Motor neuron (in vitro differentiated cells): ENCODE measurements at regions not wholly inside any gene's neighbourhood (a gene's known extent, or its start where the extent isn't known, plus 50 kb on each side); places are given as distances from the start of the nearest gene placed in this dataset.
"Not testable (repeated sequence)": the region's sequence is repeated elsewhere in the genome, so short reads cannot be mapped to it uniquely, and the experiment has no call there.

Experiments used
- ATAC-seq, 8 experiments: fragments of 200-7000 bp; cut with Tn5 transposase; replicated peaks in 6 of 8; 2 replicates each; pipeline ENCODE4 v1.8.0; 2021; ENCODE audit warnings: mild to moderate bottlenecking in 8 of 8, moderate library complexity in 8 of 8
- H3K27ac ChIP-seq, 2 donors: fragments of 250-450 bp; sonication (Bioruptor Pico); 2 replicates each; pipeline ENCODE4 v1.9.0; 2021; ENCODE audit warnings: antibody characterized with exemption in 2 of 2, mild to moderate bottlenecking in 2 of 2, moderate library complexity in 1 of 2
- H3K4me1 ChIP-seq, 2 donors: fragments of 250-450 bp; sonication (Bioruptor Pico); replicated peaks in 1 of 2; 2 replicates each; pipeline ENCODE4 v1.6.1; 2021; ENCODE audit warnings: antibody characterized with exemption in 2 of 2, mild to moderate bottlenecking in 2 of 2, moderate library complexity in 1 of 2
- H3K4me3 ChIP-seq, 5 donors: fragments of 250-450 bp; sonication (Bioruptor Pico); 2 replicates each; pipeline ENCODE4 v1.9.0; 2021; ENCODE audit warnings: antibody characterized with exemption in 5 of 5, mild to moderate bottlenecking in 5 of 5, moderate library complexity in 4 of 5
- WGBS, 10 experiments: fragments of 450-650 bp; shearing (Covaris generic); methylation state at CpG; one replicate each; pipeline ENCODE4 v1.0.0; 2022; 5-methylcytosine and 5-hydroxymethylcytosine counted together
- in situ Hi-C, 9 experiments: fragments of 400-800 bp; cut with MboI; loops; one replicate each; pipeline ENCODE4 v1.15.0; 2021; ENCODE audit warnings: low sequenced_read_pairs in 9 of 9, low pct_unique_long_range_greater_than_20kb in 2 of 9; ENCODE audit not compliant: unreplicated experiment in 9 of 9

DNA sequence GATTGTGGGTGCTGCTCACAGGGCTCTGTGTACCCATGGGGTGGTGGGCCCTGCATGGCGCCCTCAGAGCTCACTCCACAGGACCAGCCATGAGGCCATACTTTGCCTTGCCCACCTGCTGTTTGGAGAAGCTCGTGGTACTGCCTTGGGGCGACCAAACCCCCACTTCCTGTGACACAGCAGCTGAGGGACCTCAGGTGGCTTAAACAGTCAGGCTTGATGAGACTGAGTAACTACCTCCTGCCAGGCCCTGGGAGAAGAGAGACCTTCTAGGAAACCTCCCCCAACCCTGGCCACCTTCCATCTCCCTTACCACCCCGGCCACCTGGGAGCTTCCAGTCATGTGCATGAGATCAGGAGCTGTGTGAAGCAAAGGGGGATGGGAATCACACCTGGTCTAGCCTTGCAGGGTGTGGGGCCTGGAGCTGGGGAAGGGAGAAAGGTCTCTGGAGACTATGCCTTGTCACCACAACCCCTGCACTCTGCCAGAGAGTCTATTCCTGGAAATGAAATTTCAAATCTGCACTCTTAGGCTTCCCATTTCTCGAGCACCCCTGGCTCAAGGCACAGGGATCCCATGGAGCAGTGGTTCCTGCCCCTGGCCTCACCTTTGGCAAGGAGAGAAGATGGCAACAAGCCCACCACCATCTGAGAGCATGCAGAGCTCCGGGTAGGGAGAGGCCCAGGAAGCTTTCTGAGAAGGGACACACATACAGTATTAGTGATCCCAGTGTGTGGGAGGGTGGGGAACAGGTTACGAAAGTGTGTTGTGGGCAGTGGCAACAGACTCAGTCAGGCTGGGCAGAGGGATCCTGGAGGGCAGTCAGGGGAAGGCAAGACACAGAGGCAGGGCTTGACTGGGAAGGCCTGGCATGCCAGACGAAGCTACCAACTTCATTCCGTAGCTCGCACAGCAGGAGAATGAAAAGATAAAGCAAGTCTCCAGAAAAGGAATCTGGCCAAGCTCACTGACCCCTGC lies 125.0 kb downstream of the URI1 start:
- H3K27ac ChIP-seq, result no peak overlapping the region
- WGBS, 10 experiments, result 50 to 100% (median 88%) methylated on average over 1 to 6 of the region's 10 CpGs; no CpG with 5 or more reads in 5 of the 10 experiments
- H3K4me1 ChIP-seq, result peaks cover 2 to 9% of the 10 kb centered on the region in 2 donors
- no peak for ATAC-seq
- no peak overlapping the region for H3K4me3 ChIP-seq
- in situ Hi-C loops, result loop anchor here in 1 of 9 experiments (25.0 kb wide), 1 partner anchor 345 kb away; no protein-coding TSS in a partner anchor

- WGBS, 10 experiments, result 20 to 100% (median 94%) methylated on average over 1 to 2 of the region's 2 CpGs; no CpG with 5 or more reads in 3 of the 10 experiments
- not testable (repeated sequence) for H3K4me1 ChIP-seq, ATAC-seq, H3K4me3 ChIP-seq, H3K27ac ChIP-seq
- in situ Hi-C loops, result loop anchor here in 1 of 9 experiments (25.0 kb wide), 1 partner anchor 344 kb away; no protein-coding TSS in a partner anchor
These were observed 126.0 kb downstream of the URI1 start for GRCh38 chr19:30067956-30068506.

DNA sequence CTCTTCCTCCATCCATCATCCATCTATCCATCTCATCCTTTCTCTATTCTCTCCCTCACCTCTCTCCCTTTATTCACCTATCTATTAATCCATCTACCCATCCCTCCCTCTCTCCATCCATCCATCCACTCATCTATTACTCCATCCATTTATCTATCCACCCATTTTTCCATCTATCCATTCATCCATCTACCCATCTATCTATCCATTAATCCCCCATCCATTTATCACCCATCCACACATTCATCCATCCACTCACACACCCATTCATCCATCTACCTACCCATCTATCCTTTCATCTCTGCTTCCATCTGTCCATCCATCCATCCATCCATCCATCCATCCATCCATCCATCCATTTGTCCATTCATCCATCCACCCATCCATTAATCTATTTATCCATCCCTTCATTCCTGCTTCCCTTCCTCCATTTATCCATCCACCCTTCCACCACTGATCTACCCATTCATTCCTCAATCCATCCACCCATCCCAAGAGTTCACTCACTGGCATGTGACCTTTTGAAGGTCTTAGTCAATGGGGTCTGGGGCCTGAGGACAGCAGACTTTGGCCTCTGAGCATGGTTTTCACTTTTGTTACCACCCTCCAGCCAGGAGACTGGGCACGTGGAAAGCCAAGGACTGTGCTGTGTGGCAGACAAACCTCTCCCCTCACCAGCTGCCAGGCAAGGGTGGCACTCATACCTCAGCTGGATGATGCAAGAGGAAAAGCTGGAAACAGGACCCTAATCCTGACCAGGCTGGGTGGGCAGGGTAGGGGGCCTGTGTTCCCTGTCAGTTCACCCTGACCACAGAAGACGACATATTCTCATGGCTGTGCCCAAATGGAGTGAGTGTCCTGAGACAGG lies 126.7 kb downstream of the URI1 start:
- in situ Hi-C loops, result loop anchor here in 1 of 9 experiments (25.0 kb wide), 1 partner anchor 344 kb away; no protein-coding TSS in a partner anchor
- Histone ChIP-seq H3K4me3 (no peak overlapping the region), H3K4me1 (peaks cover 0 to 5% of the 10 kb centered on the region in 2 donors), H3K27ac (no peak overlapping the region)
- no peak for ATAC-seq
- 64 to 100% (median 88%) methylated on average over 1 to 2 of the region's 2 CpGs; no CpG with 5 or more reads in 7 of the 10 experiments for WGBS, 10 experiments

DNA sequence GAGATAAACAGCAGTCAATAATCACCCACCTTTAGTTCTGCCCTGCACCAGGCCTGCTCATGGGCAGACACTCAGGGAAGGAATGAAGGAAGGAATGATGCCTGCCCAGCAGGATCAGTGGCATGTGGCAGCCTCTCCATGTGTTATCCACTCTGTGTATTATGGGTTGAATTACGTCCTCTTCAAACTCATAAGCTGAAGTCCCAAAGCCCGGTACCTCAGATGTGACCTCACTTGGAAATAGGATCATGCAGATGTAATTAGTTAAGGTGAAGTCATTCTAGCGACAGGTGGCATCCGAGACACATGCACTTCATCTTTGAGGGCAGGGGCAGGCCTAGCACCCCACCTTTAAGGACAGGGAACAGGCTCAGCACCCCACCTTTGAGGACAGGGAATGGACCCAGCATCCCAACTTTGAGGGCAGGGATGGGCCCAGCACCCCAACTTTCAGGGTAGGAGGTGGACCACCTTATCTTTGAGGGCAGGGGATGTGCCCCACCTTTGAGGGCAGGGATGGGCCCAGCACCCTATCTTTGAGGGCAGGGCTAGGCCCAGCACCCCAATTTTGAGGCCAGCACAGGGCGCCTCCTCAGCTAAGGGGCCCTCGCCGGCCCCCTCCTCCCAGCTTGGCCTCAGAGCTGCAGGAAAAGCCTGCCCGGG lies 127.6 kb downstream of the URI1 start:
- ATAC-seq, result peak in 1 of 8 experiments; percentile 26
- no peak overlapping the region for H3K27ac ChIP-seq
- 35 to 100% (median 87%) methylated on average over 1 to 5 of the region's 8 CpGs; no CpG with 5 or more reads in 2 of the 10 experiments for WGBS, 10 experiments

GRCh38 chr19:30070198-30070967 lies 128.3 kb downstream of the URI1 start:
- no peak overlapping the region for H3K27ac ChIP-seq

More for the DNA sequence above, 127.6 kb downstream of the URI1 start:
- H3K4me1 ChIP-seq, result peaks cover 0 to 5% of the 10 kb centered on the region in 2 donors
- H3K4me3 ChIP-seq, result no peak overlapping the region
- in situ Hi-C loops, result loop anchor here in 1 of 9 experiments (25.0 kb wide), 1 partner anchor 343 kb away; no protein-coding TSS in a partner anchor

GRCh38 chr19:30070968-30071632 lies 129.1 kb downstream of the URI1 start:
- no peak overlapping the region for H3K4me3 ChIP-seq
- ATAC-seq, result no peak
- H3K4me1 ChIP-seq, result peaks cover 5 to 9% of the 10 kb centered on the region in 2 donors
- WGBS, 10 experiments, result 30 to 100% (median 94%) methylated on average over 1 to 12 of the region's 26 CpGs; no CpG with 5 or more reads in 4 of the 10 experiments
- H3K27ac ChIP-seq, result no peak overlapping the region
- in situ Hi-C loops, result loop anchor here in 1 of 9 experiments (25.0 kb wide), 1 partner anchor 341 kb away; no protein-coding TSS in a partner anchor

More at GRCh38 chr19:30070198-30070967, 128.3 kb downstream of the URI1 start:
- Histone ChIP-seq H3K4me3 (no peak overlapping the region), H3K4me1 (peaks cover 0 to 5% of the 10 kb centered on the region in 2 donors)
- no peak for ATAC-seq
- in situ Hi-C loops, result loop anchor here in 1 of 9 experiments (25.0 kb wide), 1 partner anchor 342 kb away; no protein-coding TSS in a partner anchor
- 50 to 90% (median 69%) methylated on average over 6 to 9 of the region's 29 CpGs; no CpG with 5 or more reads in 4 of the 10 experiments for WGBS, 10 experiments

DNA sequence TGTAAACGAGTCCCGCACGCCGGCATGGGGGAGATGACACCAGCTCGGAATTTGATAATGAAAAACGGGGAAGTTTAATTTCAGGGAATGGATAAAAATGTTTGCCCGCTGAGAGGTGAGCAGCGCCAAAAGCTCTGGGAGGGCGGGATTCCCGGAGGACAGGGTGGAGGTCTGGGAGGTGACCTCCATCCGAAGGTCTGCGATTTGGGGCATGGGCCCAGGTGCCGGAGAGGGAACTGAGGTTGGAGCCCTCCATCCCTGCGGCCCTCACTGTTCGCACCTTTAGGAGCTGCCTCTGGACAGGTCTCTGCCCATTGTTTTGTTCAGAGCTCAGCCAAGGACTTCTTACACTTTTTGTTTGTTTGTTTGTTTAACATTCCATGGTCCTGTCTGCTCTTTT lies 129.8 kb downstream of the URI1 start:
- no peak overlapping the region for H3K4me3 ChIP-seq
- no peak overlapping the region for H3K27ac ChIP-seq
- no peak for ATAC-seq
- in situ Hi-C loops, result loop anchor here in 1 of 9 experiments (25.0 kb wide), 1 partner anchor 340 kb away; no protein-coding TSS in a partner anchor
- H3K4me1 ChIP-seq, result peaks cover 6 to 10% of the 10 kb centered on the region in 2 donors
- 78 to 100% (median 95%) methylated on average over 1 to 14 of the region's 15 CpGs; no CpG with 5 or more reads in 1 of the 10 experiments for WGBS, 10 experiments

DNA sequence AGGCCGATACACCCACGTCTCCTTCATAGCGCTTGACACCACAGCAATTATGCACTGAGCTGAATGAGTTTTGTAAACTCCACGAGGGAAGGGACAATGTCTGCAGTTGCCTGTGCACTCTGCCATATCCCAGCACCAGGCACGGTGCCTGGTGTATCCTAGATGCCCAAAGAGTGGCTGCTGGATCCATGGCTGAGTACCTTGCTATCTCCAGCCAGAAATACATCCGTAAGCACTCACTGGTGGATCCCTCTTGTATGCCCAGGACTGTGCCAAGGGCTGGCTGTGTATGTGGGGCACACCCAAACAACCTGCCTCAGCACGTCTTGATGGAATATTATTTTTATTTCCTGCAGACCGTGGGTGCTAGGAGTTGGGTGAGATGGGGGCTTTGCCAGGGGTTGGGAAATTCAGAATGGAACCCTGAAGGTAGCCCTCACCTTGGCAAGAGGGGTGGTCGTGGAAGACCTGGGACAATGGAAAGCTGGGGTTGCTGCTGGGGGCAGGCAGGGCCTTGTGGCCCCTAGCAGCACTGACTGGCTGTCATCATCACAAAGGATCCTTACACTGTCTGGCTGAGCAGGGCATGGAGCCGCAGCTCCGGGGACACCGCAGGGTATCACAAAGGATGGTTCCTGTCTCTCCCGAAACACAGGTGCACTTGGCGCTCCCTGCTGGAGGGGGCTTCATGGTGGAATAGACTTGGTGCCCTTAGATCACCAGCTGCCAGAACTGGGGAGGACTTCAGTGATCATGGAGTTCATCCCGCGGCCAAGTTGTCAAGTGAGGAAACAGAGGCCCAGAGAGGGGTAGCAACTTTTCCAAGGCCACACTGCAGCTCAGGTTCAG lies 131.3 kb downstream of the URI1 start:
- WGBS, 10 experiments, result 33 to 100% (median 87%) methylated on average over 1 to 7 of the region's 16 CpGs; no CpG with 5 or more reads in 6 of the 10 experiments
- in situ Hi-C loops, result loop anchor here in 1 of 9 experiments (25.0 kb wide), 1 partner anchor 339 kb away; no protein-coding TSS in a partner anchor

DNA sequence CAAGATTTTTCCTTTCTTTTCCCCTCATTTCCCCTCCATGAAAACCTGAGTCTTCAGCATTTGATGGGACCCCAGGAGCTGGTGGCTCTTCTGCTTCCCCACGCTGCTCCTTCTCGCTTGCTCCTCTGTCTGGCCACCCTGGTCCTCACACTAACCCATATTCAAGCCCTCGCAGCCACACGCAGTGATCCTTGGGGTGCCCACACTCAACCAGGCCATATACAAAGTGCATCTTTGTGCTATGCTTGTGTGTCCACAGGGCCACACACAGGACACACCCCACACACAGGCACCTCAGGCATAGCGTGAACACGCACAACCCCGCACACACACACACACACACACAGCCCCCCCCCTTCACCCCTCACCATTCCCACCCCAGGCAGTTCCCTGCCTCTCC lies 132.1 kb downstream of the URI1 start:
- H3K4me1 ChIP-seq, result peaks cover 6 to 10% of the 10 kb centered on the region in 2 donors
- WGBS, 10 experiments, result 92 to 100% methylated on average over 2 of the region's 7 CpGs; no CpG with 5 or more reads in 8 of the 10 experiments
- no peak for ATAC-seq
- in situ Hi-C loops, result loop anchor here in 1 of 9 experiments (25.0 kb wide), 1 partner anchor 338 kb away; no protein-coding TSS in a partner anchor
- H3K27ac ChIP-seq, result no peak overlapping the region
- no peak overlapping the region for H3K4me3 ChIP-seq

More for the DNA sequence above, 131.3 kb downstream of the URI1 start:
- peaks cover 6 to 10% of the 10 kb centered on the region in 2 donors for H3K4me1 ChIP-seq
- H3K27ac ChIP-seq, result no peak overlapping the region
- H3K4me3 ChIP-seq, result no peak overlapping the region
- no peak for ATAC-seq
